NCI-H774 (cell line): ENCODE measurements at regions not wholly inside any gene's neighbourhood (a gene's known extent, or its start where the extent isn't known, plus 50 kb on each side); places are given as distances from the start of the nearest gene placed in this dataset.

ENCODE experiments used
- DNase-seq: peaks from one replicate; lab custom pipeline; 2025; lab: John Stamatoyannopoulos, UW

DNA sequence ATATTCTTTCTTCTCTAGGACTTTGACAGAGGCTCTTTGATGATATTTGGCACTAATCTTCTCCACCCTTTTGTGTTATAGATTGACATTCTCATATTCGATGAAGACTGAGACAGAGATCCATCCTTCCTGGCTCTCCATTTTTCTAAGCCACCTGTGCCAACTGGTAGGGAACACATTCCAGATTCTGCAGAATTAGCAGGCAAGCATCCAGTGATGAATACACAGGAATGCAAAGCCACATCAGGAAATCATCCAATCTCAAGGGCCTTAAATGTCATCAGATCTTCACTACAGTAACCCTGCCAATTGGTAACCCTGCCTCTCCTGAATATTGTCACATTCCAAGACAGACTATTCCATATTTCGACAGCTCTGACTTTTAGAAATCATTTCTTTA, 718.4 kb upstream of the API5 start:
- no peak for DNase-seq

DNA sequence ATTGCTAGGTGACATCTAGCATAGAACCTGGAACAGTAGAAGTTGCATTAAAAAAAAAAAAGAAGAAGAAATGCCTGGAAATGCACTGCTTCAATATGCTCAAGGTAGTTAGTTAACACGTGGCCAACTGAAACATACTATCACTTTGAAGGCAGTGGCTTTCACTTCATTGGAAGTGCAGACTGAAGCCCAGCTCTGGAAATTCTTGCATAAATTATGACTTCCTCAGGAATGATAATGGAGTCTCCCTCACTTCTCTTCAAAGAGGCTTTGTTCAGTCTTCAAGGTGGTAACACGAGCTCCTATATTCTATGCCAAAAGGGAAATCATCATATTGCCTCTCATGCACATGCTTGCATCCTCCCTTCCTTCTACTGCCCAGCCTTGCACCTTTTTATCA, 715.9 kb upstream of the API5 start:
- no peak for DNase-seq

DNA sequence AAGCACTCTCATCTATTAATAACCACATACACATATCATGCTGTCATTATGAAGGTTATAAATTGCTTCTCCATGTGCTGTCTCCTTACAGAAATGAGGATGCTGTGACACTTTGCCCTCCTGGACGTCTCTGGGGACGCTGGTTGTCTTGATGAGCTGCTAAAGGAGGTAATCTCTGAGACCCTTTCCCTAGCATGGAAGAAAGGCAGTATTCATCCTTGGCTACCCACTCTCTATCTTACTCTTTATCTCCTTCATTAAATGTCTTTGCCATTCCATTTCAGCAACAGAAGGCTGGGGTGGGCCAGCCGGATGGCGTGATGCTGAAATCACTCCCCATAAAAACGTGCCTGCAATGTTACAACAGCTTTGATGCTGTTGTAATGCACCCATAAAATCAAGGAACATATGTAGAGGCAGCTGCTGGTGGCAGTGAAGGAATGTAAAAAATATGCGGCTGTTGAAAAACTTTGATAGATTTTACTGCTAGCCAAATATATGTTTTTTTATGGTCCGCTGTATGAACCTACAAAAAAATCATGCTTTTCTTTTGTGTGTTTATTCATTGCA, 715.1 kb upstream of the API5 start:
- DNase-seq: no peak

DNA sequence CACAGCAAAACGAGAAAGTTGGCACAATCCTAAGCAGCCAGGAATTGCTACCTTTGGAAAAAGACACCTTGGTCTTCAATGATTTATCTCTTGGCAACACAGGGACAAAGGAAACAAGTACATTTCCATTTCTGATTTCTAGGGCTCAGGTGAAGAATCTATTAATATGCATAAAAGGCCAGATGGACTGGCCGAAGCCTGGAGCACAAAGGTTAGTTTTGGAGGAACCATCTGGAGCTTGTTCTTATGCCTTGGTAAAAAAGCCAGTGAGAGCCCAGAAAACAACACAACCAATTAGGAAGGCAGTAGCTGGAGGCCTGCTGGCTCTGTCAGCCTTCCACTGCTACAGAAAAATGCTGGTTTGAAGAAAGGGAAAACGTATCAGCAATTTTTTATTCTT, 713.5 kb upstream of the API5 start:
- DNase-seq: no peak

DNA sequence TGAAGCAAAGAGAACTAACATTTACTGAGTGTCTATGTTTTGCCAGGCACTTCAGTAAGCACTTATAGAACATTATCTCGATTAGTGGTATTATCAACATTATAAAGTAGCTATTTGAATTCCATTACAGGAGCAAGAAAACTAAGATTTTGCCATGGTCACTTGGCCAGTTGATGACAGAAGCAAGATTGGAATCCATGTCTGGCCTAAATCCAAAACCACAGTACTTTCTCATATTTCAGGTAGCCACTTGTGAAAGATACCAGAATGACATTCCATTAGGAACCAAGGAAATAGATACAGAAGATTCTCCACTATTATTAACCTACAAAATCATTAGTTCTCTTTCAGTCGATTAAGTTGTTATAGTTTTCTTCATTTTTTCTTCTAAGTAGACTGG, 691.0 kb upstream of the API5 start:
- DNase-seq: no peak

GRCh38 chr11:42625757-42626665, 685.8 kb upstream of the API5 start:
- no peak for DNase-seq

GRCh38 chr11:42631220-42631843, 680.5 kb upstream of the API5 start:
- no peak for DNase-seq

GRCh38 chr11:42646959-42647358, 664.8 kb upstream of the API5 start:
- no peak for DNase-seq

- no peak for DNase-seq
Observed at GRCh38 chr11:42647993-42648392, 663.8 kb upstream of the API5 start.

- no peak for DNase-seq
Observed at GRCh38 chr11:42651621-42652020, 660.2 kb upstream of the API5 start.

DNA sequence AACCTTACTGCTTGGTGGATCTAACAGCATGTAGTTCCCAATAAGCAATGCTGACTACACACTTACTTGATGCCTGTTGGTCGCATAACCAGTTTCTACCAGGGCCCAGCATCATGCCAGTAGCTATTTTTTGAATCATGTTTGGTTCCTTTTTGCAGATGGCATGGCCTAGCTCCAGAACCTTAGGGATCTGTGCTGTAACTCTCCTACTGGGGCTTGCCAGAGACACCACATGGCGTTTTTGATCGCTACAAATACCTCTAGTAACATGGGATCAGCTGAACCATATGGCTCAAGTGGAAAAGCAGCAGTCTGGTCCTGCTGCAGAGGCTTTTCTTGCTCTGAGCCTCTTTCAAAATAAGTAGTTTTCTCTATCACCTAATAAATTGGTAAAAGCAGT, 654.6 kb upstream of the API5 start:
- DNase-seq: no peak

DNA sequence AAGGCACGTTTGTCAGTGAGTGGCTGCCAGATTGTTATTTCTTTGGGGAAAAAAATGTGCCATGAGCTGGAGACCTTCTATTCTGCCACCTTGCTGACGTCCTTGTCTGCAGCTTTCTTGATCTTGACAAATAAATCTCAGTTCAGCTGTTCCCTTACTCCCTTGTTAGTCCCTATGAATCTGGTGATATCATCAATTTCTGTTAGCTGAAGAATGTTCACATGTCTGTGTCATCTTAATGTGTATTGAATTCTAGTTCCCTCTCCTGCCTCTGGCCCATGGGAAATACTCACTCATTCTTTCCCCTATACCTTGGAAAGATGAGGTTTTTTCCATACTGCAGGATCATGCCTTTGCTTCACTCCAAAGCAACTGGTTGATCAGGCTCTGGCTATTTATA, 649.9 kb upstream of the API5 start:
- no peak for DNase-seq

GRCh38 chr11:42669248-42669976, 642.4 kb upstream of the API5 start:
- DNase-seq: no peak

- DNase-seq: no peak
Observed at GRCh38 chr11:42674436-42674835, 637.4 kb upstream of the API5 start.

DNA sequence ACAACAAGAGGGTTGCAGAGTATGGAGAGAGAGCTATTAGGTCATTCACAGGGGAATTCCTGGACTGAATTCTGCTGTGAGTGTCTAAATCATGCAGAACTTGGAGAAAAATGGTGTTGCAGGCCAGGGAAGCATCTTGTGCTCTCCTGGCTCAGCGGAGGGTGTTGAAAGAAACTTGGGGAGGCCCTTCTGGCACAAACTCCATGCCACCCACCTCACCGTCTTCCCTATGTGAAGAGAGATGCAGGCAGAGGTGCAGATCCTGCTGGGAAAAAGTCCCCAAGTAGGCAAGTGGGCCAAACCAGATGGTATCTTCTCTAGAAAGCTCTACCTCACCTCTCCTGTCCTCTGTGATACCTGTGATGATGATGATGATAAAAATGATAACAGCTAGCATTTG, 604.3 kb upstream of the API5 start:
- DNase-seq: no peak

GRCh38 chr11:42709216-42709615, 602.6 kb upstream of the API5 start:
- no peak for DNase-seq

DNA sequence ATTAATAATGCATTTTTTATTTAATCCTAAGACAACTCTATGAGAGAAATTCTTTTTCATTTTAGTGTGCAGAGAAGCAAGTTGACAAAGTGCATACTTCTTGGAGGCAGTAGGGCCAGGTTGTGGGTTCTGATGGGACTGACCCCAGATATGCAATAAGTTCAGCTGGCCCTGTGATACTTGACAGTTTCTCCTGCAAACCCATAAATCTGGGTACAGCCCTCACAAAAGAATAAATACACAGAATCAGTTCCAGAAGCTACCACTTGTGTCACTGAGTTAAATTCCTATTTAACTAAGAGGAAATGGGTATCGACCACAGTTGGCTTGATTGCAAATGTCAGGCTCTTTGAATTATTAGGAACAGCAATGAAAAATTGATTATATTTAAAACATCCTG, 598.5 kb upstream of the API5 start:
- no peak for DNase-seq

GRCh38 chr11:42713753-42714152, 598.0 kb upstream of the API5 start:
- DNase-seq: no peak

DNA sequence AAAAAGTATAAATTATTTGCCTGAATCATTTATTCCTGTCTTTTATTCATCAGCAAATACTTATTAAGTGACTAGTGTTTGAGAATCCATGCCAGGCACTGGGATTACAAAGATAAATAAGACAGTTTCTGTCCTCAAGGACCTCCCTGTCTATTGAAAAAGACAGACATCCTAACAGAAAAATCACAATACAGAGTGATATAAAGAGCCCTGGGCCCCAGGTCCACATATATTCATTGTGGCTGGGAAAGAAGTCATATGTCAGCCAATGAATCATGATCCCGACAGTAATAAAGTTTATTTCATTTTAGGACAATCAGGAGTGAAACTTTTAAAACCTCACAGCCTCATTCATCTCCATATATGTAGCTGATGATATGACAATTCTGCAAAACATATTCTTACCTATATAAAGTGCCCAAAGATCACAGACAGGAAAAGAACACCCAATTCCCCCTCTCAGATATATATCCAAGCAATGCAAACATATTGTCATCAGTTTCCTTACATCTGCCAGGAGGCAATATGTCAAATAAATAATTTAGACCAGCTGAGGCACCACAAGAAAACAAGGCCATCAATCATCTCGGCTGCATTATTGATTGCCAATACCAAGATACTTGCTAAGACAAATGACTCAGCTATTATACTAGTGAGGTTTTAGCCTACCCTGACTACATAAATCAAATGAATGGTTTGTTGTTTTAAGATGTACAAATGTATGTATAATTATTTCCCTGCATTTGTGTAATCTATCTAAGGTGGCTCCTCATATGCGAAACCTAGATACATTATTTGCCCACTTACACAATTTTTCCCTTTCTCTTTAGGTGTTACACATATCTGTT, 590.9 kb upstream of the API5 start:
- DNase-seq: no peak

DNA sequence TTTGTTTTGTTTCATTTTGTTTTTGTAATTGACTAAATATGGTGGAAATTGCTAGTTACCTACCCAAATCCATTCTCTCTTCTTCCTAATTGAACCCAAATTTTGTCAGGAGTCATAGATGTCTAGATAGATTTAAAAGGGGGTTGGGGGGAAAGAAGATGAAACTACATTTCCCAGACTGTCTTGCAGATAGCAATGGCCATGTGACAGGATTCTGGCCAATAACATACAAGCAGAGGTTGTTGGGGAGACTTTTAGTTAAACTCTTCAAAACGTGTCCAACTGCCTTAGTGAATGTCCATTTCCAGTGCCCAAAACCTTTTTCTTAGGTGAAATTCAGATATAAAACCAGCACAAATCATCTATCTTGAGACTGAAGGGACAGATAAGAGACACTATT, 583.9 kb upstream of the API5 start:
- DNase-seq: no peak

GRCh38 chr11:42762348-42762747, 549.4 kb upstream of the API5 start:
- no peak for DNase-seq

DNA sequence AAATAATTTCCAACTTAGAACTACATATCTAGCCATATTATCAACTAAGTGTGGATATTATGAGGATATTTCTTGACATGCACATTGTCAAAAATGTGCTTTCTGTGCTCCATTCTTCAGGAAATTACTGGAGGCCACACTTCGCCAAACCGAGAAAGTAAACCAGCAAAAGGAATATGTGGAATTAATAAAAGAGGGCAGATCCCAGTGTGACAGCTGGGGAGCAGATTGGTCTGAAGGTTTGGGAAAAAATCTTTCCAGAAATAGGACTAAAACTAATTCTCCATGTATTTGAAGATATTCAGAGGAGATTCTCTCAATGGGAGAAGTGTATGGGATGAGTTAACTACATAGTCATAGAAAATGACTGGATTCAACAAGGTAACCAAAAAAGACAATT, 546.9 kb upstream of the API5 start:
- DNase-seq: no peak
